ENCODE measurements at regions not wholly inside any gene's neighbourhood (a gene's known extent, or its start where the extent isn't known, plus 50 kb on each side); places are given as distances from the start of the nearest gene placed in this dataset.

DNA sequence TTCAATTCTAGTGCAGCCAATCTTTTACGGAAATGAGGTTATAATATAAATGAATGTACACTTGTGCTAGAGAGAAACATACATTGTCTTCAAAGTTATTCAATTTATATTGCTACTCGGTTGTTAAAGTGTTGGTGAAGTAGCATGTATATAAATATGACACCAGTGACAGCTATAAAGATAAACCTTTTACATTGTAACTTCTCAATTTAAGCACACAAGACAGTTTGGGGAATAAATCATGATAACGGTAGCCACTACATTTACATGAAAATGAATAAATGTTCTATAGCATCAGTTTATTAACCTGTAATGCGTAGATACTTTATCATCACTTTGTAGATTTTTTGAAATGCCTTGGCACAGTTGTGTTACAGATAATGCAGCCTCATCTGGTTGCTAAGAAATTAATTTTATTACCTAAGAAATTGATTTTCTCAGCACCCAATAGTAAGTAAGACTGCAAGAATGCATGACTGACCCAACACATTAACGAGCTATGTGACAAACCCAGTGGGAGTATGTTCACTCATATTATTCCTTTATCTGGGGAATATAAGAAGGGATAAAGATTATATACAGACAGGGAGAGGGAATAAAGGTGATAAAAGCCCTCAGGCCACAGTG, 283.9 kb upstream of the NPVF start:
- TF ChIP-seq, protein P1, sequence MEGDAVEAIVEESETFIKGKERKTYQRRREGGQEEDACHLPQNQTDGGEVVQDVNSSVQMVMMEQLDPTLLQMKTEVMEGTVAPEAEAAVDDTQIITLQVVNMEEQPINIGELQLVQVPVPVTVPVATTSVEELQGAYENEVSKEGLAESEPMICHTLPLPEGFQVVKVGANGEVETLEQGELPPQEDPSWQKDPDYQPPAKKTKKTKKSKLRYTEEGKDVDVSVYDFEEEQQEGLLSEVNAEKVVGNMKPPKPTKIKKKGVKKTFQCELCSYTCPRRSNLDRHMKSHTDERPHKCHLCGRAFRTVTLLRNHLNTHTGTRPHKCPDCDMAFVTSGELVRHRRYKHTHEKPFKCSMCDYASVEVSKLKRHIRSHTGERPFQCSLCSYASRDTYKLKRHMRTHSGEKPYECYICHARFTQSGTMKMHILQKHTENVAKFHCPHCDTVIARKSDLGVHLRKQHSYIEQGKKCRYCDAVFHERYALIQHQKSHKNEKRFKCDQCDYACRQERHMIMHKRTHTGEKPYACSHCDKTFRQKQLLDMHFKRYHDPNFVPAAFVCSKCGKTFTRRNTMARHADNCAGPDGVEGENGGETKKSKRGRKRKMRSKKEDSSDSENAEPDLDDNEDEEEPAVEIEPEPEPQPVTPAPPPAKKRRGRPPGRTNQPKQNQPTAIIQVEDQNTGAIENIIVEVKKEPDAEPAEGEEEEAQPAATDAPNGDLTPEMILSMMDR (IDR thresholded peaks at IDR 0.05; ENCODE audit: borderline replicate concordance, extremely low read depth, low read length, poor library complexity, severe bottlenecking) = no peak
- TF ChIP-seq EZH2 (IDR thresholded peaks at IDR 0.05; ENCODE audit: borderline replicate concordance, low read depth, low read length, severe bottlenecking) = no peak
